Epithelial cell of esophagus (primary cell): ENCODE measurements at regions not wholly inside any gene's neighbourhood (a gene's known extent, or its start where the extent isn't known, plus 50 kb on each side); places are given as distances from the start of the nearest gene placed in this dataset.
A peak's percentile ranks its signal among the peaks of the same experiment; 100 is the strongest.

Experiments used
- DNase-seq: peaks from one replicate; pipeline ENCODE4 v3.0.0; 2010; ENCODE audit warnings: low read depth
- H3K4me3 ChIP-seq: 2 replicates; pipeline ENCODE4 v1.5.1; 2011; ENCODE audit warnings: mild to moderate bottlenecking, low read length, control low read depth
- CTCF ChIP-seq: IDR thresholded peaks from 2 replicates; pipeline ENCODE4 v1.5.1; 2011; ENCODE audit warnings: low read depth, mild to moderate bottlenecking, low read length, control low read depth, inconsistent platforms; ENCODE audit not compliant: insufficient read depth; ENCODE audit errors: missing control alignments

GRCh38 chr1:219801156-219801820 is 127.1 kb downstream of the SLC30A10 start:
- DNase-seq: no peak
- no peak overlapping the region for H3K4me3 ChIP-seq
- no peak for TF ChIP-seq CTCF

DNA sequence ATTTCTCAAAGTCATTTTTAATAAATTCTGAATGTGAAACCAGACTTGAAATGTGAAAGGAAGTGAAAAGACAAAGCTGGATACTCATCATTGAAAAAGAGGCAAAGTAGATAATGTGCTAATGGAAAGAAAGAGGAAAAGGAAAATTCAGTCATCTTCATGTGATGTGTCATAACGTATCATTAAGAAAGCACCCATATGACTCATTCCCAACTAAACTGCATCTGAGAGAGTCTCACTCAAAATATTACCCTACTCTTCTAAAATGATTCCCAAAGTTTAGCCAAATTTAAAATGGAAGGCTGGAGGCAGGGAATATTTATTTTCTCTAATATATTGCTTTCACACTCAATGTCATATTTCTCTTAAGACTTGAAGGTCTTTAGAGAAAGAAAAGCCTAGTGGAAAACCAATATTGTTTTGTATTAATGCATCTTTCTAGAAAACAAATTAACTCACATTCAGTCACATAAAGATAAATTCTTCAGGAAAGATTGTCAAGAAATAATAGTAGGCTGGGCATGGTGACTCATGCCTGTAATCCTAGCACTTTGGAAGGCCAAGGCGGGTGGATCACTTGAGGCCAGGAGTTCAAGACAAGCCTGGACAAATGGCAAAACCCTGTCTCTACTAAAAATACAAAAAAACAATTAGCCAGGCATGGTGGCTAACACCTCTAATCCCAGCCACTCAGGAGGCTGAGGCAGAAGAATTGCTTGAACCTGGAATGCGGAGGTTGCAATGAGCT is 129.9 kb downstream of the SLC30A10 start:
- DNase-seq: peak; percentile 75
- no peak for TF ChIP-seq CTCF
- H3K4me3 ChIP-seq: no peak overlapping the region

- no peak overlapping the region for H3K4me3 ChIP-seq
- DNase-seq: no peak
- TF ChIP-seq CTCF: no peak
These were observed 130.7 kb downstream of the SLC30A10 start for GRCh38 chr1:219797683-219798082.

- no peak overlapping the region for H3K4me3 ChIP-seq
- no peak for TF ChIP-seq CTCF
- DNase-seq: no peak
These were observed 131.3 kb downstream of the SLC30A10 start for GRCh38 chr1:219797009-219797408.

- no peak for DNase-seq
- no peak overlapping the region for H3K4me3 ChIP-seq
- no peak for TF ChIP-seq CTCF
These were observed 132.9 kb downstream of the SLC30A10 start for GRCh38 chr1:219795363-219795917.

GRCh38 chr1:219794085-219794743 is 134.1 kb downstream of the SLC30A10 start:
- no peak for DNase-seq
- TF ChIP-seq CTCF: no peak
- H3K4me3 ChIP-seq: no peak overlapping the region
